H9 (cell line): ENCODE measurements at regions not wholly inside any gene's neighbourhood (a gene's known extent, or its start where the extent isn't known, plus 50 kb on each side); places are given as distances from the start of the nearest gene placed in this dataset.

Source experiments
- DNase-seq: peaks from one replicate; pipeline ENCODE4 v3.0.0-alpha.2; 2017
- H2AFZ ChIP-seq: one replicate; pipeline ENCODE4 v1.6.1; 2013; ENCODE audit warnings: mild to moderate bottlenecking, low read length, control low read depth, moderate library complexity
- H2AK5ac ChIP-seq: 2 replicates; pipeline ENCODE4 v1.6.1; 2013; ENCODE audit warnings: low read length, control low read depth, mixed read lengths; ENCODE audit not compliant: insufficient read length
- H2BK120ac ChIP-seq: one replicate; pipeline ENCODE4 v1.6.1; 2013; ENCODE audit warnings: low read depth, mild to moderate bottlenecking, low read length, control low read depth, inconsistent platforms; ENCODE audit not compliant: poor library complexity, severe bottlenecking
- H2BK12ac ChIP-seq: 2 replicates; pipeline ENCODE4 v1.6.1; 2013; ENCODE audit warnings: low read length, control low read depth, mixed read lengths, low read depth; ENCODE audit not compliant: insufficient read length
- H2BK15ac ChIP-seq: 2 replicates; pipeline ENCODE4 v1.6.1; 2013; ENCODE audit warnings: low read depth, low read length, control low read depth
- H2BK20ac ChIP-seq: one replicate; pipeline ENCODE4 v1.6.1; 2013; ENCODE audit warnings: low read depth, mild to moderate bottlenecking, low read length, control low read depth, inconsistent platforms; ENCODE audit not compliant: poor library complexity, severe bottlenecking
- H2BK5ac ChIP-seq: 2 replicates; pipeline ENCODE4 v1.6.1; 2013; ENCODE audit warnings: low read length, control low read depth, mixed read lengths; ENCODE audit not compliant: insufficient read length
- H3K14ac ChIP-seq: 2 replicates; pipeline ENCODE4 v1.6.1; 2013; ENCODE audit warnings: low read length, control low read depth; ENCODE audit not compliant: insufficient read depth
- H3K18ac ChIP-seq: 2 replicates; pipeline ENCODE4 v1.6.1; 2013; ENCODE audit warnings: low read depth, mild to moderate bottlenecking, mixed read lengths, low read length, control low read depth; ENCODE audit not compliant: insufficient read length
- H3K23ac ChIP-seq: 2 replicates; pipeline ENCODE4 v1.6.1; 2013; ENCODE audit warnings: low read length, control low read depth, mixed read lengths, low read depth; ENCODE audit not compliant: insufficient read length
- H3K23me2 ChIP-seq: 2 replicates; pipeline ENCODE4 v1.6.1; 2013; ENCODE audit warnings: low read depth, mild to moderate bottlenecking, mixed read lengths, low read length, control low read depth; ENCODE audit not compliant: insufficient read length, poor library complexity, severe bottlenecking
- H3K27ac ChIP-seq: 2 replicates; pipeline ENCODE4 v1.5.1; 2013; ENCODE audit warnings: low read length, control low read depth, mixed read lengths, low read depth; ENCODE audit not compliant: insufficient read length
- H3K27me3 ChIP-seq: 2 replicates; pipeline ENCODE4 v1.6.1; 2013; ENCODE audit warnings: low read length, control low read depth, inconsistent platforms; ENCODE audit not compliant: insufficient read depth
- H3K4ac ChIP-seq: 2 replicates; pipeline ENCODE4 v1.6.1; 2013; ENCODE audit warnings: low read depth, mild to moderate bottlenecking, control low read depth, inconsistent platforms, low read length, moderate library complexity
- H3K4me1 ChIP-seq: 2 replicates; pipeline ENCODE4 v1.6.1; 2013; ENCODE audit warnings: low read length, control low read depth, inconsistent platforms; ENCODE audit not compliant: insufficient read depth
- H3K4me2 ChIP-seq: 2 replicates; pipeline ENCODE4 v1.6.1; 2013; ENCODE audit warnings: low read length, control low read depth, mixed read lengths; ENCODE audit not compliant: insufficient read length, insufficient read depth
- H3K56ac ChIP-seq: 2 replicates; pipeline ENCODE4 v1.6.1; 2013; ENCODE audit warnings: low read depth, mild to moderate bottlenecking, mixed read lengths, low read length, control low read depth; ENCODE audit not compliant: insufficient read length
- H3K79me1 ChIP-seq: 2 replicates; pipeline ENCODE4 v1.6.1; 2013; ENCODE audit warnings: low read depth, mild to moderate bottlenecking, moderate library complexity, low read length, control low read depth, inconsistent platforms; ENCODE audit not compliant: insufficient read depth, poor library complexity, severe bottlenecking
- H3K79me2 ChIP-seq: 2 replicates; pipeline ENCODE4 v1.6.1; 2013; ENCODE audit warnings: low read length, control low read depth, inconsistent platforms; ENCODE audit not compliant: insufficient read depth
- H3K9ac ChIP-seq: 2 replicates; pipeline ENCODE4 v1.6.1; 2013; ENCODE audit warnings: low read length, control low read depth, mixed read lengths; ENCODE audit not compliant: insufficient read length; ENCODE audit errors: extremely low read depth
- H3K9me3 ChIP-seq: one replicate; pipeline ENCODE4 v1.6.1; 2013; ENCODE audit warnings: low read depth, low read length, inconsistent platforms; ENCODE audit not compliant: control insufficient read depth
- H3T11ph ChIP-seq: one replicate; pipeline ENCODE4 v1.6.1; 2013; ENCODE audit warnings: mild to moderate bottlenecking, low read length, control low read depth, inconsistent platforms
- H4K20me1 ChIP-seq: one replicate; pipeline ENCODE4 v1.6.1; 2013; ENCODE audit not compliant: control insufficient read depth, insufficient read length, insufficient read depth
- H4K5ac ChIP-seq: 2 replicates; pipeline ENCODE4 v1.6.1; 2013; ENCODE audit warnings: low read depth, mild to moderate bottlenecking, mixed read lengths, low read length, control low read depth; ENCODE audit not compliant: insufficient read length
- H4K8ac ChIP-seq: replicated peaks from 2 replicates; pipeline ENCODE4 v1.6.1; 2013; ENCODE audit warnings: low read length, control low read depth, mixed read lengths, low read depth; ENCODE audit not compliant: insufficient read length
- H4K91ac ChIP-seq: 2 replicates; pipeline ENCODE4 v1.6.1; 2013; ENCODE audit warnings: low read depth, mild to moderate bottlenecking, moderate library complexity, mixed read lengths, low read length, control low read depth; ENCODE audit not compliant: insufficient read length
- H3K27ac Mint-ChIP-seq, 3 experiments: 2 replicates in 2 of 3; 3 replicates in 1 of 3; pipeline ENCODE4 v1.8.0; 2020 to 2021; ENCODE audit warnings: mixed read lengths in 3 of 3, mild to moderate bottlenecking in 1 of 3, moderate library complexity in 1 of 3
- H3K27me3 Mint-ChIP-seq: 2 replicates; pipeline ENCODE4 v1.8.0; 2021; ENCODE audit warnings: low read depth, mild to moderate bottlenecking, moderate library complexity, mixed read lengths
- H3K36me3 Mint-ChIP-seq, 3 experiments: 2 replicates in 2 of 3; 3 replicates in 1 of 3; pipeline ENCODE4 v1.8.0; 2020 to 2021; ENCODE audit warnings: low read depth in 3 of 3, mixed read lengths in 3 of 3; ENCODE audit not compliant: insufficient read depth in 1 of 3
- H3K4me1 Mint-ChIP-seq, 2 experiments: 2 replicates each; pipeline ENCODE4 v1.8.0; 2020; ENCODE audit warnings: mixed read lengths in 2 of 2
- H3K4me3 Mint-ChIP-seq, 2 experiments: 2 replicates in 1 of 2; 3 replicates in 1 of 2; pipeline ENCODE4 v1.8.0; 2020 to 2021; ENCODE audit warnings: mild to moderate bottlenecking in 2 of 2, mixed read lengths in 2 of 2, moderate library complexity in 1 of 2
- H3K9me3 Mint-ChIP-seq, 2 experiments: 2 replicates in 1 of 2; 3 replicates in 1 of 2; pipeline ENCODE4 v1.8.0; 2020; ENCODE audit warnings: mild to moderate bottlenecking in 2 of 2, mixed read lengths in 2 of 2, moderate library complexity in 1 of 2
- WGBS: extraction: QIAGEN DNeasy Blood & Tissue Kit; methylation state at CpG from one replicate; pipeline ENCODE4 v1.1.7; 2013; ENCODE audit warnings: missing lambda C conversion rate, low lambda C conversion rate, mixed read lengths; ENCODE audit not compliant: insufficient read length; ENCODE audit errors: extremely low coverage; 5-methylcytosine and 5-hydroxymethylcytosine counted together
- TF ChIP-seq, protein P1 (sequence below): fragments of 200-600 bp; sonication (generic); conservative IDR thresholded peaks from 3 replicates; pipeline ENCODE4 v1.8.0; 2021; ENCODE audit warnings: antibody characterized with exemption, mild to moderate bottlenecking

DNA sequence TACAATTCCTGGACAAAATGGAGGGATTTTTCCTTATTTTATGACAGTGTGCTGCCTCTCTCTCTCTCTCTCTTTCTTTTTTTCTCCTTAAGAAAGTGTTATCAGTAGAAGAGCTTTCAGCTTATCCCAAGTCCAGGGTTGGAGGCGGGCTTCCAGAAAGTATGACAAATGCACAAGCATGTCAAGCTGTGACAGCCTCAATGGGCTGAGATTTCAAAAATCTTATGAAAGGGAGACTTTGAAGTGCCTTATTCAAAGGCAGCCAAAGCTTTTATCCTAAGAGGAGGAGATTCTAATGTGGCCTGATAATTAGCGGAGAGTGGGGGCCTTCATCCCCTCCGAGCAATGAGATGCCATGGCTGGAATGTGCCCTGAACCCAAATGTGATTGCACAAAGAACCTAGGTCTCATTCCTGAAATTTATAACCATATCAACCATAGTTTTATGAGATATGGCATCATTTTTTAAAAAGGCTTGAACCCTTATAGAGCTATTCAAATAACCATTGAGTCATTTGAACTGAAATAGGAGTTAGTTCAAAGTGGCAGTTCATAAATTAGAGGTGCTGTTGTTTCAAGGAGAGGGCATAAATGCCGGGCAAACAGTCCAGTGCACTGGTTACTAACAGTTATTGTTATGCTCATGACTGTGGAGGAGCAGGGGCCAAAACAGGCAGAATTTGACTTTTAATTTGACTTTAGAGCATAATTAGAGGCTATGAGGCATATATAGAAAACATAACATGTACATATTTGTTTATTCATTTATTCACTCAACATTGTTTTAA is 261.6 kb upstream of the THRB start:
- no peak overlapping the region for H4K5ac ChIP-seq
- H3K9ac ChIP-seq: no peak overlapping the region
- no peak overlapping the region for H3K27ac ChIP-seq
- TF ChIP-seq, protein P1, sequence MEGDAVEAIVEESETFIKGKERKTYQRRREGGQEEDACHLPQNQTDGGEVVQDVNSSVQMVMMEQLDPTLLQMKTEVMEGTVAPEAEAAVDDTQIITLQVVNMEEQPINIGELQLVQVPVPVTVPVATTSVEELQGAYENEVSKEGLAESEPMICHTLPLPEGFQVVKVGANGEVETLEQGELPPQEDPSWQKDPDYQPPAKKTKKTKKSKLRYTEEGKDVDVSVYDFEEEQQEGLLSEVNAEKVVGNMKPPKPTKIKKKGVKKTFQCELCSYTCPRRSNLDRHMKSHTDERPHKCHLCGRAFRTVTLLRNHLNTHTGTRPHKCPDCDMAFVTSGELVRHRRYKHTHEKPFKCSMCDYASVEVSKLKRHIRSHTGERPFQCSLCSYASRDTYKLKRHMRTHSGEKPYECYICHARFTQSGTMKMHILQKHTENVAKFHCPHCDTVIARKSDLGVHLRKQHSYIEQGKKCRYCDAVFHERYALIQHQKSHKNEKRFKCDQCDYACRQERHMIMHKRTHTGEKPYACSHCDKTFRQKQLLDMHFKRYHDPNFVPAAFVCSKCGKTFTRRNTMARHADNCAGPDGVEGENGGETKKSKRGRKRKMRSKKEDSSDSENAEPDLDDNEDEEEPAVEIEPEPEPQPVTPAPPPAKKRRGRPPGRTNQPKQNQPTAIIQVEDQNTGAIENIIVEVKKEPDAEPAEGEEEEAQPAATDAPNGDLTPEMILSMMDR: no peak
- H3K36me3 Mint-ChIP-seq: no peaks in the 10 kb centered on the region
- H2BK12ac ChIP-seq: no peak overlapping the region
- H3K4me1 Mint-ChIP-seq: no peaks in the 10 kb centered on the region
- H2BK20ac ChIP-seq: no peak overlapping the region
- H3K23me2 ChIP-seq: no peaks in the 10 kb centered on the region
- H3K4me3 Mint-ChIP-seq: no peak overlapping the region
- no CpG with 5 or more reads among the region's 4 CpGs for WGBS
- H2AFZ ChIP-seq: no peak overlapping the region
- H3K56ac ChIP-seq: no peak overlapping the region
- no peak overlapping the region for H3K14ac ChIP-seq
- H3K23ac ChIP-seq: no peak overlapping the region
- H3K4me2 ChIP-seq: no peak overlapping the region
- H3K79me1 ChIP-seq: no peaks in the 10 kb centered on the region
- H4K20me1 ChIP-seq: no peaks in the 10 kb centered on the region
- no peaks in the 10 kb centered on the region for H3K9me3 Mint-ChIP-seq
- no peak overlapping the region for H4K8ac ChIP-seq
- no peak overlapping the region for H3T11ph ChIP-seq
- H3K9me3 ChIP-seq: no peaks in the 10 kb centered on the region
- H3K27ac Mint-ChIP-seq: no peak overlapping the region
- H2BK15ac ChIP-seq: no peak overlapping the region
- no peak overlapping the region for H3K4ac ChIP-seq
- no peaks in the 10 kb centered on the region for H3K27me3 ChIP-seq
- no peaks in the 10 kb centered on the region for H3K27me3 Mint-ChIP-seq
- H3K18ac ChIP-seq: no peak overlapping the region
- H2BK5ac ChIP-seq: no peak overlapping the region
- no peak overlapping the region for H2AK5ac ChIP-seq
- no peaks in the 10 kb centered on the region for H3K79me2 ChIP-seq
- no peaks in the 10 kb centered on the region for H3K4me1 ChIP-seq
- no peak overlapping the region for H4K91ac ChIP-seq
- DNase-seq: no peak
- H2BK120ac ChIP-seq: no peak overlapping the region
